H9 (cell line): ENCODE measurements at regions not wholly inside any gene's neighbourhood (a gene's known extent, or its start where the extent isn't known, plus 50 kb on each side); places are given as distances from the start of the nearest gene placed in this dataset.

Experiments used
- DNase-seq: peaks from one replicate; pipeline ENCODE4 v3.0.0-alpha.2; 2017
- H2AFZ ChIP-seq: one replicate; pipeline ENCODE4 v1.6.1; 2013; ENCODE audit warnings: mild to moderate bottlenecking, low read length, control low read depth, moderate library complexity
- H2AK5ac ChIP-seq: 2 replicates; pipeline ENCODE4 v1.6.1; 2013; ENCODE audit warnings: low read length, control low read depth, mixed read lengths; ENCODE audit not compliant: insufficient read length
- H2BK120ac ChIP-seq: one replicate; pipeline ENCODE4 v1.6.1; 2013; ENCODE audit warnings: low read depth, mild to moderate bottlenecking, low read length, control low read depth, inconsistent platforms; ENCODE audit not compliant: poor library complexity, severe bottlenecking
- H2BK12ac ChIP-seq: 2 replicates; pipeline ENCODE4 v1.6.1; 2013; ENCODE audit warnings: low read length, control low read depth, mixed read lengths, low read depth; ENCODE audit not compliant: insufficient read length
- H2BK15ac ChIP-seq: 2 replicates; pipeline ENCODE4 v1.6.1; 2013; ENCODE audit warnings: low read depth, low read length, control low read depth
- H2BK20ac ChIP-seq: one replicate; pipeline ENCODE4 v1.6.1; 2013; ENCODE audit warnings: low read depth, mild to moderate bottlenecking, low read length, control low read depth, inconsistent platforms; ENCODE audit not compliant: poor library complexity, severe bottlenecking
- H2BK5ac ChIP-seq: 2 replicates; pipeline ENCODE4 v1.6.1; 2013; ENCODE audit warnings: low read length, control low read depth, mixed read lengths; ENCODE audit not compliant: insufficient read length
- H3K14ac ChIP-seq: 2 replicates; pipeline ENCODE4 v1.6.1; 2013; ENCODE audit warnings: low read length, control low read depth; ENCODE audit not compliant: insufficient read depth
- H3K18ac ChIP-seq: 2 replicates; pipeline ENCODE4 v1.6.1; 2013; ENCODE audit warnings: low read depth, mild to moderate bottlenecking, mixed read lengths, low read length, control low read depth; ENCODE audit not compliant: insufficient read length
- H3K23ac ChIP-seq: 2 replicates; pipeline ENCODE4 v1.6.1; 2013; ENCODE audit warnings: low read length, control low read depth, mixed read lengths, low read depth; ENCODE audit not compliant: insufficient read length
- H3K23me2 ChIP-seq: 2 replicates; pipeline ENCODE4 v1.6.1; 2013; ENCODE audit warnings: low read depth, mild to moderate bottlenecking, mixed read lengths, low read length, control low read depth; ENCODE audit not compliant: insufficient read length, poor library complexity, severe bottlenecking
- H3K27ac ChIP-seq: 2 replicates; pipeline ENCODE4 v1.5.1; 2013; ENCODE audit warnings: low read length, control low read depth, mixed read lengths, low read depth; ENCODE audit not compliant: insufficient read length
- H3K27me3 ChIP-seq: 2 replicates; pipeline ENCODE4 v1.6.1; 2013; ENCODE audit warnings: low read length, control low read depth, inconsistent platforms; ENCODE audit not compliant: insufficient read depth
- H3K4ac ChIP-seq: 2 replicates; pipeline ENCODE4 v1.6.1; 2013; ENCODE audit warnings: low read depth, mild to moderate bottlenecking, control low read depth, inconsistent platforms, low read length, moderate library complexity
- H3K4me1 ChIP-seq: 2 replicates; pipeline ENCODE4 v1.6.1; 2013; ENCODE audit warnings: low read length, control low read depth, inconsistent platforms; ENCODE audit not compliant: insufficient read depth
- H3K4me2 ChIP-seq: 2 replicates; pipeline ENCODE4 v1.6.1; 2013; ENCODE audit warnings: low read length, control low read depth, mixed read lengths; ENCODE audit not compliant: insufficient read length, insufficient read depth
- H3K56ac ChIP-seq: 2 replicates; pipeline ENCODE4 v1.6.1; 2013; ENCODE audit warnings: low read depth, mild to moderate bottlenecking, mixed read lengths, low read length, control low read depth; ENCODE audit not compliant: insufficient read length
- H3K79me1 ChIP-seq: 2 replicates; pipeline ENCODE4 v1.6.1; 2013; ENCODE audit warnings: low read depth, mild to moderate bottlenecking, moderate library complexity, low read length, control low read depth, inconsistent platforms; ENCODE audit not compliant: insufficient read depth, poor library complexity, severe bottlenecking
- H3K79me2 ChIP-seq: 2 replicates; pipeline ENCODE4 v1.6.1; 2013; ENCODE audit warnings: low read length, control low read depth, inconsistent platforms; ENCODE audit not compliant: insufficient read depth
- H3K9ac ChIP-seq: 2 replicates; pipeline ENCODE4 v1.6.1; 2013; ENCODE audit warnings: low read length, control low read depth, mixed read lengths; ENCODE audit not compliant: insufficient read length; ENCODE audit errors: extremely low read depth
- H3K9me3 ChIP-seq: one replicate; pipeline ENCODE4 v1.6.1; 2013; ENCODE audit warnings: low read depth, low read length, inconsistent platforms; ENCODE audit not compliant: control insufficient read depth
- H3T11ph ChIP-seq: one replicate; pipeline ENCODE4 v1.6.1; 2013; ENCODE audit warnings: mild to moderate bottlenecking, low read length, control low read depth, inconsistent platforms
- H4K20me1 ChIP-seq: one replicate; pipeline ENCODE4 v1.6.1; 2013; ENCODE audit not compliant: control insufficient read depth, insufficient read length, insufficient read depth
- H4K5ac ChIP-seq: 2 replicates; pipeline ENCODE4 v1.6.1; 2013; ENCODE audit warnings: low read depth, mild to moderate bottlenecking, mixed read lengths, low read length, control low read depth; ENCODE audit not compliant: insufficient read length
- H4K8ac ChIP-seq: replicated peaks from 2 replicates; pipeline ENCODE4 v1.6.1; 2013; ENCODE audit warnings: low read length, control low read depth, mixed read lengths, low read depth; ENCODE audit not compliant: insufficient read length
- H4K91ac ChIP-seq: 2 replicates; pipeline ENCODE4 v1.6.1; 2013; ENCODE audit warnings: low read depth, mild to moderate bottlenecking, moderate library complexity, mixed read lengths, low read length, control low read depth; ENCODE audit not compliant: insufficient read length
- H3K27ac Mint-ChIP-seq, 3 experiments: 2 replicates in 2 of 3; 3 replicates in 1 of 3; pipeline ENCODE4 v1.8.0; 2020 to 2021; ENCODE audit warnings: mixed read lengths in 3 of 3, mild to moderate bottlenecking in 1 of 3, moderate library complexity in 1 of 3
- H3K27me3 Mint-ChIP-seq: 2 replicates; pipeline ENCODE4 v1.8.0; 2021; ENCODE audit warnings: low read depth, mild to moderate bottlenecking, moderate library complexity, mixed read lengths
- H3K36me3 Mint-ChIP-seq, 3 experiments: 2 replicates in 2 of 3; 3 replicates in 1 of 3; pipeline ENCODE4 v1.8.0; 2020 to 2021; ENCODE audit warnings: low read depth in 3 of 3, mixed read lengths in 3 of 3; ENCODE audit not compliant: insufficient read depth in 1 of 3
- H3K4me1 Mint-ChIP-seq, 2 experiments: 2 replicates each; pipeline ENCODE4 v1.8.0; 2020; ENCODE audit warnings: mixed read lengths in 2 of 2
- H3K4me3 Mint-ChIP-seq, 2 experiments: 2 replicates in 1 of 2; 3 replicates in 1 of 2; pipeline ENCODE4 v1.8.0; 2020 to 2021; ENCODE audit warnings: mild to moderate bottlenecking in 2 of 2, mixed read lengths in 2 of 2, moderate library complexity in 1 of 2
- H3K9me3 Mint-ChIP-seq, 2 experiments: 2 replicates in 1 of 2; 3 replicates in 1 of 2; pipeline ENCODE4 v1.8.0; 2020; ENCODE audit warnings: mild to moderate bottlenecking in 2 of 2, mixed read lengths in 2 of 2, moderate library complexity in 1 of 2
- WGBS: extraction: QIAGEN DNeasy Blood & Tissue Kit; methylation state at CpG from one replicate; pipeline ENCODE4 v1.1.7; 2013; ENCODE audit warnings: missing lambda C conversion rate, low lambda C conversion rate, mixed read lengths; ENCODE audit not compliant: insufficient read length; ENCODE audit errors: extremely low coverage; 5-methylcytosine and 5-hydroxymethylcytosine counted together
- TF ChIP-seq, protein P1 (sequence below): fragments of 200-600 bp; sonication (generic); conservative IDR thresholded peaks from 3 replicates; pipeline ENCODE4 v1.8.0; 2021; ENCODE audit warnings: antibody characterized with exemption, mild to moderate bottlenecking

DNA sequence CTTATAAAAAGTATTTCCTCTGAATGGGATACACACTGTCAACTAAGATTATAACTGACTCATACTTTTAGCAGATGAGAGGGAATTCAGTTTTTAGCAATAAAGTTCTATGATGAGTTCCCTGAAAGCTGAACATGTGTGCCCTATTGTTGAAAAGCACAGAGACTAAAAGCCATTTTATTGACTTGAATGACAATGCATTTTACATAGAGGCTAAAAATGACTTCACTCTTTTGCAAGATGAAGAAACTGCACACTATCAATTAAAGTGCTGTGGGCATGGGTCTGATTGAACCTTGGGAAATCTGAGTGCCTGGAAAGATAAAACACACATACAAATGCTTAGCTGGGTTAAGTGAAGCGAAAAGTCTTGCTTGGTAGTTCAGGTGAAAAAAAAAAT is 633.4 kb downstream of the PDHA2 start:
- no peak overlapping the region for H2BK5ac ChIP-seq

More for the DNA sequence above, 633.4 kb downstream of the PDHA2 start:
- no peaks in the 10 kb centered on the region for H3K23me2 ChIP-seq
- H3K9me3 Mint-ChIP-seq = peaks cover 49 to 52% of the 10 kb centered on the region in 2 experiments
- no peak overlapping the region for H2BK120ac ChIP-seq
- H3K79me1 ChIP-seq = no peaks in the 10 kb centered on the region
- H3K27me3 Mint-ChIP-seq = no peaks in the 10 kb centered on the region
- no peaks in the 10 kb centered on the region for H4K20me1 ChIP-seq
- no peak overlapping the region for H2BK15ac ChIP-seq
- H3K27ac ChIP-seq = no peak overlapping the region
- H3K4me2 ChIP-seq = no peak overlapping the region
- H4K91ac ChIP-seq = no peak overlapping the region
- no peak overlapping the region for H2BK12ac ChIP-seq
- H3K36me3 Mint-ChIP-seq = peaks cover 34 to 53% (median 39%) of the 10 kb centered on the region in 3 experiments
- no peak overlapping the region for H3K56ac ChIP-seq
- TF ChIP-seq, protein P1, sequence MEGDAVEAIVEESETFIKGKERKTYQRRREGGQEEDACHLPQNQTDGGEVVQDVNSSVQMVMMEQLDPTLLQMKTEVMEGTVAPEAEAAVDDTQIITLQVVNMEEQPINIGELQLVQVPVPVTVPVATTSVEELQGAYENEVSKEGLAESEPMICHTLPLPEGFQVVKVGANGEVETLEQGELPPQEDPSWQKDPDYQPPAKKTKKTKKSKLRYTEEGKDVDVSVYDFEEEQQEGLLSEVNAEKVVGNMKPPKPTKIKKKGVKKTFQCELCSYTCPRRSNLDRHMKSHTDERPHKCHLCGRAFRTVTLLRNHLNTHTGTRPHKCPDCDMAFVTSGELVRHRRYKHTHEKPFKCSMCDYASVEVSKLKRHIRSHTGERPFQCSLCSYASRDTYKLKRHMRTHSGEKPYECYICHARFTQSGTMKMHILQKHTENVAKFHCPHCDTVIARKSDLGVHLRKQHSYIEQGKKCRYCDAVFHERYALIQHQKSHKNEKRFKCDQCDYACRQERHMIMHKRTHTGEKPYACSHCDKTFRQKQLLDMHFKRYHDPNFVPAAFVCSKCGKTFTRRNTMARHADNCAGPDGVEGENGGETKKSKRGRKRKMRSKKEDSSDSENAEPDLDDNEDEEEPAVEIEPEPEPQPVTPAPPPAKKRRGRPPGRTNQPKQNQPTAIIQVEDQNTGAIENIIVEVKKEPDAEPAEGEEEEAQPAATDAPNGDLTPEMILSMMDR = no peak
- no peak overlapping the region for H3K23ac ChIP-seq
- H3K4me3 Mint-ChIP-seq = no peak overlapping the region
- no peak overlapping the region for H2AFZ ChIP-seq
- H2BK20ac ChIP-seq = no peak overlapping the region
- peak overlapping the region in 1 of 3 experiments; percentile 76; a peak in 1 of 7 replicates for H3K27ac Mint-ChIP-seq
- H2AK5ac ChIP-seq = no peak overlapping the region
- no peaks in the 10 kb centered on the region; the same call in 1 of the 2 replicates for H3K4me1 ChIP-seq
- no peak overlapping the region for H4K8ac ChIP-seq
- no peak overlapping the region for H3T11ph ChIP-seq
- H3K14ac ChIP-seq = no peak overlapping the region
- no peaks in the 10 kb centered on the region for H3K27me3 ChIP-seq
- no peak overlapping the region for H3K9ac ChIP-seq
- no peak overlapping the region for H3K4ac ChIP-seq
- no peak overlapping the region for H3K18ac ChIP-seq
- H3K9me3 ChIP-seq = no peaks in the 10 kb centered on the region
- peaks cover 18 to 20% of the 10 kb centered on the region in 2 experiments for H3K4me1 Mint-ChIP-seq
- no peaks in the 10 kb centered on the region for H3K79me2 ChIP-seq
- DNase-seq = no peak
- WGBS = no CpG with 5 or more reads among the region's 1 CpG
- H4K5ac ChIP-seq = no peak overlapping the region
